Stimulated activated CD4-positive, alpha-beta T cell treated with anti-CD3 and anti-CD28 coated beads, Interleukin-4, amount 100 ng/mL, for 4 hours (primary cell): ENCODE measurements at regions not wholly inside any gene's neighbourhood (a gene's known extent, or its start where the extent isn't known, plus 50 kb on each side); places are given as distances from the start of the nearest gene placed in this dataset.

Source experiments
- DNase-seq, 2 experiments: peaks; one replicate each; pipeline ENCODE4 v3.0.0-alpha.2; 2020

DNA sequence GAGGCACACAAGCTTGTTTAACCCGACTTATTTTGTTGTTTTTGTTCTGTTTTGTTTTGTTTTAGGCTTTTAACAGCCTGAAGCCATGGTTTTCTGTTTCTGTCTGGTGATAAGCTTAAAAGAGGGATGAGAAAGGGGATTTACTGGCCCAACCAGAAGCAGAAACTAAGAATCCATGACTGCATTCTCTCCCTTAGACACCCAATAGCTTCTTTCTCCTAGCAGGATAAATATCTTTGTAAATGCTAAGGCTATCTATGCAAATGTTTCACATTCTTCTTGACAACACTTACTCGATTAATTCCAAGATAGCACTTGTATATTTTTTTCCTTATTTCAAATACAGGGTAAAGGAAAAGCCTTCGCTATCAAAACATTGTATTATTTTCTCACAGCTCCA lies 53.7 kb upstream of the SMAD1 start:
- DNase-seq: no peak

DNA sequence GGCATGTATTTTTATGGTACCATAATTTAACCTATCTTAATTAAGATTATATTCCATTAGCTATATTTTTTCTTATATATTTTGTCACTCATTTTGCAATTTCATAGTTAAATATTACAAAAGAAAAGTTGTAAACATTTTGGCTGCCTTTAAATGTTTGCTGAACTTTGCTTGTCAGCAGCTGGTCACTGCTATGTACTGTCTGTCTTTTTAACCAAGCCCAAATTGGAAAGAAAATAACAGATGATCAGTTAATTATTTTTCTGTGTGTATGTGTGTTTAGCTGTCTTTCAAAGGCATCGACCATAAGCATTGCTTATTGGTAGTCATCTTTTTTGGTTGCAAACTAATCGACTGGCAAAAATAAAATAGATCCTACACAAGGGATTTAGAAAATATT lies 54.4 kb upstream of the SMAD1 start:
- DNase-seq: no peak

DNA sequence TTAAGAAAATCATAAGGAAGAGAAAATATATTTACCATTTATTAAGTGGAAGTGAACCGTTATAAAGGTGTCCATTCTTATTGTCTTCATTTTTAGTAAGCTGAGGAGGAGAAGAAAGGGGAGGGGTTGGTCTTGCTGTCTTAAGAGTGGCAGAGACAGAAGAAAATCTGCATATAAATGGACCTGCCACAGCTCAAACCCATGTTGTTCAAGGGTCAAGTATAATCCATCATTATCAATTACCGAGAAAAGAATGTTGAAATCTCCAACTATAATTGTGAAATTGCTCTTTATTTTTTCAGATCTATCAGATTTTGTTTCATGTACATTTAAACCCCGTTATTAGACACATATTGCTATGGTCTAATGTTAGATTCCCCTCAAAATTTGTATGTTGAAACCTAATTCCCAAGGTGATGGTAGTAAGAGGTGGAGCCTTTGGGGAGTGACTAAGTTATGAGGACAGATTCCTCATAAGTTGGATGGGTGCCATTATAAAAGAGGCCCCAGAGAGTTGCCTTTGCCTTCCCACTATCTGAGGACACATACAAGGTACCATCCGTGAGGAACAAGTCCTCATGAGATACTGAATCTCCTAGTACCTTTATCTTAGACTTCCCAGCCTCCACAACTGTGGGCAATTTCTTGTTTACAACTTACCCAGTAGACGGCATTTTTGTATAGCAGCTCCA lies 58.5 kb upstream of the SMAD1 start:
- no peak for DNase-seq

GRCh38 chr4:145420595-145421214 lies 60.9 kb upstream of the SMAD1 start:
- DNase-seq: no peak

DNA sequence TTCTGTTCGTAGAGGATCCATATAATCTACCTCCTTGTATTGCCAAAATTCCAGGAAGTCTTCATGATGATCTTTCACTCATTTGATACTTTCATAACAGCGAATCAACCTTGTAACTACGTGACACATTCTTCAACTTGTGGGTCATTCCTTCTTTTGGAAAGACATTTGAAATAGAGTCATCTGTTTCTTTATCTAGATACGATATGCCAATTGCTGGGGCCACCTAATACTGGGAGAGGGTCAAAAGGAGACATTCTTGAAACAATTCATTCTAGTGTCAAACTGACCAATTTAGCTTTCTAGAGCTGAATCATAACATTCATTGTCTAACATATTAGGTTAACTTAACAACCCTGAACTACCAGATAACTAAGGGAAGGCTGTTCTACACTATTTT lies 62.9 kb upstream of the SMAD1 start:
- no peak for DNase-seq

DNA sequence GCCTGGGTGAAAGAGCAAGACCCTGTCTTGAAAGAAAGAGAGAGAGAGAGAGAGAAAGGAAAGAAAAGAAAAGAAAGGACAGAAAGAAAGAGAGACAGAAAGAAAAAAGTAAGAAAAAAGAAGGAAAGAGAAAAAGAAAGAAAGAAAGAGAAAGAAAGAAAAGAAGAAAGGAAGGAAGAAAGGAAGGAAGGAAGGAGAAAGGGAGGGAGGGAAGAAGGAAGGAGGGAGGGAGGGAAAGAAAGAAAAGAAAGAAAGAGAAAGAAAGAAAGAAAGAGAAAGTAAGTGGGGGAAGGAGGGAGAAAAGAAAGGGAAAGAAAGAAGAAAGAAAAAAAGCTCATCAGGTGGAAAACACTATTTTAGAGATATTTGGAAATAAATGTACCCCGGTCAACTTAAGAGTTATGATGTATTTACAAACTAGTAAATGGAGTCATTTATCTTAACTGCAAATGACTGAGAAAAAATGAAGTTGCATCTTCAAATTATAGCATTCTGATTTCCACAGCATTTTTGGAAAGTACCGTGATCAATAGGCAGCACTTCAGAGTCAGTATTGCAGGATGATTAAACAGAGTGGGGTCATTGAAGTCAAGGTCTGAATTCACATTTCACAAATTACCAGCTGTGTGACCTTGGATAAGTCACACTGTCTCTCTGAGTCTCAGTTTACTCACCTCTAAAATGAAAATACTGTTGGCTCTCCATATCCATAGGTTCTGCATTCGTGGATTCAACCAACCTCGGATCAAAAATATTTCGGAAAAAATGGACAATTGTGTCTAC lies 64.1 kb upstream of the SMAD1 start:
- DNase-seq: no peak

DNA sequence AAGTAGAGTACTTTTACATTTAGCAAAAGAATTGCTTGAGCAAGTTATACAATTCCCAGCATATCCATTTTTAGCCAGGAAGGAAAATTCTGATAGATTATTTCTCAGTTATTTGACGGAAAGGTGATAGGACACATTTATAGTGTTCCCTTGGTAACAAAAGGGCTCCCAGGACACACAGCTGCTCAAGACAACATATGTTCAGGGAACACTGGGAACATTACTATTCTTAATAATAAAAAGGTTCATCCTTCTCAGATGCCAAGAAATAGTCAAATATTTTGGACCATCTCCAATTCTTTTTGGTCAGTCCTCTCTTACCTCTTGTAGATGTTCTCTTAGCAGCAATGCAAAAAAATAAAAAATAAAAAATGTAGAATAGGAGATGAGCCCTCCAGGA lies 66.8 kb upstream of the SMAD1 start:
- no peak for DNase-seq

DNA sequence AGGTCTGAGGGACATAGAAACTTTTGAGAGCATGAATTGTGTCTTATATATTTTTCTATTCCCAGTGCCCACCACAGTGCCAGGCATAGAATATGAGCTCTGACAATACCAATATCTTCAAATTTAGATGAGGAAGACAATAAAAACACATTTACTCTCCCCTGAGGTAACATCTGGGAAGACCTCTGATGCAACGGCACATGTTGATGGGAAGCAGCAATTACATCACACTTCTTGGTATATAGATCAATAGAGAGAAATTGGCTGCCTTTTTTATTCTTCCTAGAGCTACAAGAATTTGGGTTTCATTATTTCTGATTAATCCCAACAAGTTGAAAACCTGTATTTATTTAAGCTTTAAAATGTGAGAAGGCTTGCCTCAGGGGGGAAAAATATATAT lies 67.4 kb upstream of the SMAD1 start:
- DNase-seq: no peak

- DNase-seq: no peak
Measured at GRCh38 chr4:145406970-145407369, 74.7 kb upstream of the SMAD1 start.

GRCh38 chr4:145404761-145405160 lies 76.9 kb upstream of the SMAD1 start:
- no peak for DNase-seq

DNA sequence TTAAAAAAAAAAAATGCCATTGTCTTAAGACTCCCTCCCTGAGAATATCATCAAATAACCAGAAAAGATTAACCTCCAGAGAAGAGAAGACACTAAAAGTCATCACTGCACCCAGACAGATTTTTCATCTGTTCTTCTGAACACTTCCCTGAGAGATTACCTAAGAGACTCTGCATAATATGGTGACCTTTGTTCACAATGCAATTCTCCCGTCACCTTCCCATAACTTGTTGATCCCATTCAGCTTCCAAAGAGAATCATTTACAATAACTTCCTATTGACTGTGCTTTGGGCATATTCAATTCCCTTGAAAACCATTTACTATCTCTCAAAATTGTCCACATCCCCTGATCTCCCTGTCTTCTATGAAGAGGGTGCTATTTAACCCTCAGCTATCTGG lies 85.1 kb upstream of the SMAD1 start:
- no peak for DNase-seq

- no peak for DNase-seq
Measured at GRCh38 chr4:145390571-145390970, 91.1 kb upstream of the SMAD1 start.

DNA sequence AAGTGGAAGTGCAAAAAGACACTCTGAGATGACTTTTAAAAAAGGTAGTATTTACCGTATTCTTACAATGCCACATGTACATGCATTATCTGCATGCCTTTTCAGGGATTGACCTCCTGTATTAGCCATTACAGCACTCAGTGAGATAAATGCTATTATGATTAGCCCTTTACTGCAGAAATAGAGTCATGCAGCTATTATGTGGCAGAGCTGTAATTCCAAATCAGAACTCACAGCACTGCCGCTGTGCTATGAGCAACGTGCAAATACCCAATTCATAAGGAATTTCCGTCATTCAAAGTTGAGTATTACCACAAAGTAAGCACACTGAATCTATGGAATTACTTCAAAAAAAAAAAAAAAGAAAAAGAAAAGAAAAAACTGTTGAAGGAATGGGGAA lies 92.1 kb upstream of the SMAD1 start:
- no peak for DNase-seq

DNA sequence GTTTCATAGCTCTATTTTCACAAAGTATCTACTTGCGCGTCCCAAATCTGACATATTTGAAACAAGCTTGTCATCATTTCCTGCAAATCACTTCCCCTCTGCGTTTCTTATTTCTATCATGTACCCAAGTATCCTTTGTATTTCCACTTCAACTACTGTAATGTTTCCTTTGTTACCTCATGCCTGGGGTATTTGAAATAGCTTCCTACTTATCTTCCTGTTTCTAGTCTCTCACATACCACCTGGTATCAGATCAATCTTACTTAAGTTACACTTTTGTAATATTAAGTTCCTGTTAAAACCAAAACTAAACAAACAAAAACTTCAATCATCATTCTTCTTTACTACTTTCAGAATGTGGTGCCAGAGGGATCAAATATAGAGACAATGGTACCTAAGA lies 93.6 kb upstream of the SMAD1 start:
- DNase-seq: no peak

DNA sequence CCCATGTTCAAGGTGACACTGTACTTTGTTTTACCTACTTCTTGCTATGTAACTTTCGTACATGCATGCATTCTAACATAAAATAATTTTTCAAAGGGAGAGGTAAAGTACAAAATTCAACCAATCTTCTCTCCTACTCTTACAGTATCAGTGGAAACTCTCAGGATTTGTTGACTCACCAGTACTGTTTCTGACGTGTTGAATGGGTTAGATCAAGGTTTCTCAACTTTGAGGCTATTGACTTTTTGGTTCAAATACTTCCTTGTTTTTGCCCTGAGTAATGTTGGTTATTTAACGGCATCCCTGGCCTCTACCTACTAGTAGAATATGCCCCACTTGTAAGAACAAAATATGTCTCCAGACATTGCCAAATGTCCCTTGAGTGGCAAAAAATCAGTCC lies 94.6 kb upstream of the SMAD1 start:
- no peak for DNase-seq

DNA sequence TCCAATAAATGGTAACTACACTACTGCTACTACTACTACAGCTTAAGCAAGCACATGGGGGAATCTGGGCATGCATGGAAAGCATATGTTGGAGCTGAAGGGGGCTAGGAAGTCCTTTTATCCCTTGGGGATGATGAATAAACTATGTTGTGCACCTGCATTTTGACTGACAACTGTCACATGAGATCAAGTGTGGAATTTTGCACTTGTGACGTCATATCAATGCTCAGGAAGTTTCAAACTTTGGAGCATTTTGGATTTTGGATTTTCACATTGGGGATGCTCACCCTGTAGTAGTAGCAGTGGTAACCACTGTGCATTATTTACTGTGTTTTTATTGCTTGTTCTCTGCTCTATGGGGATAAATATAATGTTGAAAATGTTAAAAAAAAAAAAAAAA lies 100.5 kb upstream of the SMAD1 start:
- no peak for DNase-seq

DNA sequence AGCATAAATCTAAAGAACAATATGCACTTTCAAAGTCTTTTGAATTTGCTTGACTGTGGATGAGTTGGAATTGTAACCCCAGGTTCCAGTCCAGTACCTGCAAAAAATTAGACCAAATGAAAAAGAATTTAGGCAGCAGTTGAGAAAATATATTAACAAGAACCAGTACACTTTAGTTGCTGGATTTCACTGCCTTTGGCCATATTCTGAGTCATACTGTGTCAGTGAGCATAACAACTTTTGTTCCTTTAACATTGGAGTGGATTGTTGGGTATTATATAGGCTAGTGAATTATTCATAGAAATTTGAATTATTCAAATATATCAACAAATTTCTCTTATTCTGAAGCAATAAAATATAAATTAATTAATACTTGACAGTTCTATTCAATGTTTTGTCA lies 101.5 kb upstream of the SMAD1 start:
- DNase-seq: no peak

DNA sequence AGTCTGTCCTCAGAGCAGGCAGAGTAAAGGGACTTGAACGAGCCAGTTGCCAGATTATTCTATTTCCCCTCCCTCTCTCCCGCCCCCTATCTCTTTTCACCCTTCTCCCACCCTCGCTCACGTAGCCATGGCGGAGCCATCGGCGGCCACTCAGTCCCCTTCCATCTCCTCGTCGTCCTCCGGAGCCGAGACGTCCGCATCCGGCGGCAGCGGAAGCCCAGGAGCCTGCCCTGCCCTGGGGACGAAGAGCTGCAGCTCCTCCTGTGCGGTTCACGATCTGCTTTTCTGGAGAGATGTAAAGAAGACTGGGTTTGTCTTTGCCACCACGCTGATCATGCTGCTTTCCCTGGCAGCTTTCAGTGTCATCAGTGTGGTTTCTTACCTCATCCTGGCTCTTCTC lies 106.2 kb upstream of the SMAD1 start:
- DNase-seq: no peak

GRCh38 chr4:145352438-145353145 lies 129.1 kb upstream of the SMAD1 start:
- no peak for DNase-seq

GRCh38 chr4:145351922-145352321 lies 129.7 kb upstream of the SMAD1 start:
- DNase-seq: no peak

DNA sequence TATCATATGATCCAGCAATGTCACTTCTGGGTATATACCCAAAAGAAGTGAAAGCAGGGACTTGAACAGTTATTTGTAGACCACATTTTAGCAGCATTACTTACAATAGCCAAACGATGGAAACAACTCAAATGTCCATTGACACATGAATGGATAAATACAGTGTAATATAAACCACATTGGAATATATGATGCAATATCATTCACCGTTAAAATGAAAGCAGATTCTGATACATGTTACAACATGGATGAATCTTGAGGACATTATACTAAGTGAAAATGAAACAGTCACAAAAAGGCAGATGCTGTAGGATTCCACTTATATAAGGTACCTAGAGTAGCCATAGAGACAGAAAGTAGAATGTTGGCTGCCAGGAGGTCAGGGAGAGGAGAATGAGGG lies 130.5 kb upstream of the SMAD1 start:
- no peak for DNase-seq

DNA sequence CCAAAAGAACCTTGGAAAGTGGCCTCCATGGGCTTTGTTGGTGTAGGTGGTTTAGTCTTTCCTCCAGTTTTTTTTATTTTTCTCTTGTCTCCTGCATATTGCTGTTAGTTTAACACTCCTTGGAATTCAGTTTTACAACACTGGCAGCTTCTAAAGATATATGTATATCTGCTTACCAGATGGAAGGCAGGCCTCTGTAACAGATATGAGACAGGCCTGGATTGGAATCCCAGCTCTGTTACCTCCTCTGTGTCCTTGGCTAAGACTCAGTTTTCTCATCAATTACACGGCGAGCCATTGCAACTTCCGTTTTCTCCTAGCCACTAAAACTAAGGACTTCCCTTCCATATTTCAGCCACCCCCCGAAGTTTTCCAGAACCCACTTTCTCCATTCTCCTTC lies 133.4 kb upstream of the SMAD1 start:
- no peak for DNase-seq

- DNase-seq: no peak
Measured at GRCh38 chr4:145347684-145348083, 134.0 kb upstream of the SMAD1 start.

GRCh38 chr4:145346081-145346480 lies 135.6 kb upstream of the SMAD1 start:
- DNase-seq: no peak
